DMS 273 (cell line): ENCODE measurements at regions not wholly inside any gene's neighbourhood (a gene's known extent, or its start where the extent isn't known, plus 50 kb on each side); places are given as distances from the start of the nearest gene placed in this dataset.

Experiments used
- DNase-seq: peaks from one replicate; lab custom pipeline; 2025; ENCODE audit not compliant: unreplicated experiment; lab: John Stamatoyannopoulos, UW

- DNase-seq: no peak
Measured at GRCh38 chr3:31218082-31218481, 314.6 kb upstream of the STT3B start.

- no peak for DNase-seq
Measured at GRCh38 chr3:31219131-31219843, 313.4 kb upstream of the STT3B start.

GRCh38 chr3:31220431-31220830, 312.3 kb upstream of the STT3B start:
- DNase-seq: no peak

- no peak for DNase-seq
Measured at GRCh38 chr3:31223278-31223677, 309.4 kb upstream of the STT3B start.

GRCh38 chr3:31224936-31225335, 307.8 kb upstream of the STT3B start:
- no peak for DNase-seq

GRCh38 chr3:31225923-31226322, 306.8 kb upstream of the STT3B start:
- no peak for DNase-seq

- DNase-seq: no peak
Measured at GRCh38 chr3:31226346-31226745, 306.4 kb upstream of the STT3B start.

GRCh38 chr3:31227131-31227562, 305.6 kb upstream of the STT3B start:
- no peak for DNase-seq

- no peak for DNase-seq
Measured at GRCh38 chr3:31230425-31231223, 302.1 kb upstream of the STT3B start.

- no peak for DNase-seq
Measured at GRCh38 chr3:31232055-31233025, 300.4 kb upstream of the STT3B start.

- DNase-seq: no peak
Measured at GRCh38 chr3:31234145-31234544, 298.6 kb upstream of the STT3B start.

- peak; percentile 55 for DNase-seq
Measured at GRCh38 chr3:31235062-31235700, 297.5 kb upstream of the STT3B start.

GRCh38 chr3:31237887-31238286, 294.8 kb upstream of the STT3B start:
- DNase-seq: no peak

- DNase-seq: no peak
Measured at GRCh38 chr3:31240013-31240412, 292.7 kb upstream of the STT3B start.

- DNase-seq: no peak
Measured at GRCh38 chr3:31240466-31240865, 292.3 kb upstream of the STT3B start.

GRCh38 chr3:31240874-31241273, 291.9 kb upstream of the STT3B start:
- DNase-seq: no peak

- no peak for DNase-seq
Measured at GRCh38 chr3:31241533-31241932, 291.2 kb upstream of the STT3B start.

GRCh38 chr3:31242026-31242960, 290.4 kb upstream of the STT3B start:
- no peak for DNase-seq

- DNase-seq: no peak
Measured at GRCh38 chr3:31244929-31245817, 287.6 kb upstream of the STT3B start.
